IMR-90 (cell line): ENCODE measurements at regions not wholly inside any gene's neighbourhood (a gene's known extent, or its start where the extent isn't known, plus 50 kb on each side); places are given as distances from the start of the nearest gene placed in this dataset.

Source experiments
- ATAC-seq: fragments of 200-7000 bp; cut with Tn5 transposase; 2 replicates; pipeline ENCODE4 v1.9.1; 2020; ENCODE audit warnings: low read depth, mild to moderate bottlenecking, moderate library complexity
- BruUV-seq: library from RNA; stranded (reverse); fragments of 400-500 nt; replicated peaks from 2 replicates; lab custom pipeline; 2021; lab: Mats Ljungman, UMichigan
- CTCF ChIA-PET: fragments of 300-600 bp; formaldehyde crosslinking; extraction: SDS; loops from one replicate; lab custom pipeline; 2021; ENCODE audit warnings: antibody characterized with exemption; lab: Yijun Ruan, JAX
- POLR2A ChIA-PET: fragments of 300-600 bp; sonication (Branson Sonifier 250); formaldehyde crosslinking; loops from one replicate; lab custom pipeline; 2022; ENCODE audit warnings: antibody characterized with exemption; ENCODE audit not compliant: unreplicated experiment; lab: Charles Lee
- DNase-seq: peaks from one replicate; pipeline ENCODE4 v3.0.0; 2013
- H2AFZ ChIP-seq: replicated peaks from 2 replicates; pipeline ENCODE3; 2013; ENCODE audit warnings: low read length, mild to moderate bottlenecking; ENCODE audit not compliant: poor library complexity
- H2AK5ac ChIP-seq: 2 replicates; pipeline ENCODE4 v1.6.1; 2013; ENCODE audit warnings: low read depth, low read length, inconsistent platforms
- H2AK9ac ChIP-seq: replicated peaks from 2 replicates; pipeline ENCODE3; 2013; ENCODE audit warnings: mild to moderate bottlenecking, low read depth, low read length, moderate library complexity; ENCODE audit not compliant: poor library complexity
- H2BK120ac ChIP-seq: 2 replicates; pipeline ENCODE4 v1.6.1; 2013; ENCODE audit warnings: low read depth, low read length, inconsistent platforms
- H2BK15ac ChIP-seq: 3 replicates; pipeline ENCODE4 v1.6.1; 2013; ENCODE audit warnings: low read depth, low read length, inconsistent platforms
- H2BK20ac ChIP-seq: 2 replicates; pipeline ENCODE4 v1.6.1; 2013; ENCODE audit warnings: low read depth, mild to moderate bottlenecking, inconsistent platforms, low read length, moderate library complexity
- H2BK5ac ChIP-seq: 2 replicates; pipeline ENCODE4 v1.6.1; 2013; ENCODE audit warnings: mild to moderate bottlenecking, low read depth, low read length, inconsistent platforms; ENCODE audit not compliant: poor library complexity, severe bottlenecking
- H3K14ac ChIP-seq: replicated peaks from 2 replicates; pipeline ENCODE4 v1.6.1; 2013; ENCODE audit warnings: low read depth, low read length, inconsistent platforms
- H3K18ac ChIP-seq: 2 replicates; pipeline ENCODE4 v1.6.1; 2013; ENCODE audit warnings: low read depth, low read length, control low read depth
- H3K23ac ChIP-seq: 2 replicates; pipeline ENCODE4 v1.6.1; 2013; ENCODE audit warnings: low read depth, low read length, inconsistent platforms
- H3K27ac ChIP-seq: 2 replicates; pipeline ENCODE4 v1.5.1; 2013; ENCODE audit warnings: mild to moderate bottlenecking, control low read depth, low read length; ENCODE audit not compliant: insufficient read depth
- H3K27me3 ChIP-seq: 2 replicates; pipeline ENCODE4 v1.6.1; 2013; ENCODE audit warnings: low read length; ENCODE audit not compliant: control insufficient read depth, insufficient read depth
- H3K36me3 ChIP-seq: 2 replicates; pipeline ENCODE4 v1.6.1; 2013; ENCODE audit warnings: low read length, mixed read lengths; ENCODE audit not compliant: control insufficient read depth, insufficient read depth
- H3K4ac ChIP-seq: 2 replicates; pipeline ENCODE4 v1.6.1; 2013; ENCODE audit warnings: low read depth, low read length, inconsistent platforms
- H3K4me1 ChIP-seq: 2 replicates; pipeline ENCODE4 v1.6.1; 2013; ENCODE audit warnings: low read length, mixed read lengths; ENCODE audit not compliant: control insufficient read depth, insufficient read depth
- H3K4me2 ChIP-seq: 2 replicates; pipeline ENCODE4 v1.6.1; 2013; ENCODE audit warnings: low read depth, mild to moderate bottlenecking, control low read depth, low read length, moderate library complexity
- H3K4me3 ChIP-seq: 2 replicates; pipeline ENCODE4 v1.5.1; 2013; ENCODE audit warnings: low read depth, mild to moderate bottlenecking, control low read depth, low read length, moderate library complexity; ENCODE audit not compliant: insufficient read depth
- H3K56ac ChIP-seq: 2 replicates; pipeline ENCODE4 v1.6.1; 2013; ENCODE audit warnings: low read length, inconsistent platforms; ENCODE audit not compliant: insufficient read depth; ENCODE audit errors: extremely low read depth
- H3K79me1 ChIP-seq, 2 experiments: 2 replicates each; pipeline ENCODE4 v1.6.1; 2013; ENCODE audit warnings: low read length in 2 of 2, inconsistent platforms in 1 of 2, low read depth in 1 of 2
- H3K9ac ChIP-seq: 2 replicates; pipeline ENCODE4 v1.6.1; 2013; ENCODE audit warnings: low read depth, low read length, control low read depth
- H3K9me1 ChIP-seq: 2 replicates; pipeline ENCODE4 v1.6.1; 2013; ENCODE audit warnings: low read length, inconsistent platforms; ENCODE audit not compliant: insufficient read depth
- H3K9me3 ChIP-seq: 2 replicates; pipeline ENCODE4 v1.6.1; 2013; ENCODE audit warnings: low read length; ENCODE audit not compliant: control insufficient read depth, insufficient read depth
- H4K20me1 ChIP-seq: 2 replicates; pipeline ENCODE4 v1.6.1; 2013; ENCODE audit warnings: low read length, inconsistent platforms; ENCODE audit not compliant: insufficient read depth
- H4K5ac ChIP-seq: 2 replicates; pipeline ENCODE4 v1.6.1; 2013; ENCODE audit warnings: mild to moderate bottlenecking, low read depth, low read length, control low read depth
- H4K8ac ChIP-seq, 2 experiments: 2 replicates each; pipeline ENCODE4 v1.6.1; 2013; ENCODE audit warnings: low read depth in 2 of 2, low read length in 2 of 2, control low read depth in 1 of 2, inconsistent platforms in 1 of 2
- H4K91ac ChIP-seq: 2 replicates; pipeline ENCODE4 v1.6.1; 2013; ENCODE audit warnings: low read depth, low read length, inconsistent platforms; ENCODE audit not compliant: insufficient read depth
- BHLHE40 ChIP-seq: fragments of 150-350 bp; IDR thresholded peaks from 2 replicates; pipeline ENCODE4 v1.6.1; 2016; ENCODE audit warnings: mild to moderate bottlenecking, low read depth, low read length
- CEBPB ChIP-seq: IDR thresholded peaks from 2 replicates; pipeline ENCODE4 v1.6.1; 2012; ENCODE audit warnings: low read depth, low read length, improper control_type of control experiment
- CHD1 ChIP-seq: IDR thresholded peaks from 2 replicates; pipeline ENCODE4 v1.6.1; 2012; ENCODE audit warnings: low read depth, low read length, improper control_type of control experiment
- FOS ChIP-seq: fragments of 150-350 bp; IDR thresholded peaks from 2 replicates; pipeline ENCODE4 v1.6.1; 2016; ENCODE audit warnings: low read depth, low read length
- MAFK ChIP-seq: IDR thresholded peaks from 2 replicates; pipeline ENCODE4 v1.6.1; 2012; ENCODE audit warnings: low read depth, low read length, improper control_type of control experiment
- MAZ ChIP-seq: IDR thresholded peaks from 2 replicates; pipeline ENCODE4 v1.6.1; 2012; ENCODE audit warnings: low read depth, mild to moderate bottlenecking, low read length, improper control_type of control experiment, moderate library complexity, borderline replicate concordance
- MXI1 ChIP-seq: IDR thresholded peaks from 2 replicates; pipeline ENCODE4 v1.6.1; 2012; ENCODE audit warnings: low read depth, mild to moderate bottlenecking, low read length, moderate library complexity, borderline replicate concordance
- NFE2L2 ChIP-seq: fragments of 150-350 bp; IDR thresholded peaks from 2 replicates; pipeline ENCODE4 v1.6.1; 2016; ENCODE audit warnings: low read depth, mild to moderate bottlenecking, low read length
- POLR2A ChIP-seq: IDR thresholded peaks from 2 replicates; pipeline ENCODE4 v1.6.1; 2012; ENCODE audit warnings: mild to moderate bottlenecking, low read depth, low read length
- RAD21 ChIP-seq: IDR thresholded peaks from 2 replicates; pipeline ENCODE4 v1.6.1; 2012; ENCODE audit warnings: low read length, improper control_type of control experiment
- RCOR1 ChIP-seq: IDR thresholded peaks from 2 replicates; pipeline ENCODE4 v1.6.1; 2012; ENCODE audit warnings: mild to moderate bottlenecking, low read length, improper control_type of control experiment; ENCODE audit not compliant: insufficient replicate concordance
- RFX5 ChIP-seq: IDR thresholded peaks from 2 replicates; pipeline ENCODE4 v1.8.0; 2012; ENCODE audit warnings: low read depth, mild to moderate bottlenecking, low read length, moderate library complexity
- SMC3 ChIP-seq: fragments of 150-350 bp; IDR thresholded peaks from 2 replicates; pipeline ENCODE4 v1.6.1; 2016; ENCODE audit warnings: low read depth, mild to moderate bottlenecking, antibody characterized with exemption, low read length, moderate library complexity
- WGBS, 2 experiments: methylation state at CpG; one replicate each; pipeline versions ENCODE4 v1.1.5 to v1.1.7; 2013; ENCODE audit warnings: missing lambda C conversion rate in 2 of 2; ENCODE audit not compliant: insufficient read length in 1 of 2; ENCODE audit errors: extremely low coverage in 2 of 2; 5-methylcytosine and 5-hydroxymethylcytosine counted together
- dilution Hi-C: fragments of 300-500 bp; cut with HindIII; formaldehyde crosslinking; loops from one replicate; pipeline ENCODE4 v1.14.3; 2018; ENCODE audit warnings: low sequenced_read_pairs; ENCODE audit not compliant: unreplicated experiment
- in situ Hi-C: fragments of 300-500 bp; cut with MboI; formaldehyde crosslinking; loops from 3 replicates; pipeline ENCODE4 v1.14.3; 2019; ENCODE audit warnings: low sequenced_read_pairs, inconsistent platforms, mixed read lengths
- intact Hi-C: fragments of 100-400 bp; cut with micrococcal nuclease; formaldehyde crosslinking; loops from 2 replicates; pipeline ENCODE4 v1.10.0; 2022
- TF ChIP-seq, protein P1 (sequence below): fragments of 150-350 bp; IDR thresholded peaks from 2 replicates; pipeline ENCODE4 v1.6.1; 2017; ENCODE audit warnings: mild to moderate bottlenecking, antibody characterized with exemption, low read length, low read depth
- TF ChIP-seq, protein P2 (sequence below): fragments of 150-350 bp; IDR thresholded peaks from 2 replicates; pipeline ENCODE4 v1.6.1; 2016; ENCODE audit warnings: low read depth, mild to moderate bottlenecking, low read length, moderate library complexity, borderline replicate concordance

DNA sequence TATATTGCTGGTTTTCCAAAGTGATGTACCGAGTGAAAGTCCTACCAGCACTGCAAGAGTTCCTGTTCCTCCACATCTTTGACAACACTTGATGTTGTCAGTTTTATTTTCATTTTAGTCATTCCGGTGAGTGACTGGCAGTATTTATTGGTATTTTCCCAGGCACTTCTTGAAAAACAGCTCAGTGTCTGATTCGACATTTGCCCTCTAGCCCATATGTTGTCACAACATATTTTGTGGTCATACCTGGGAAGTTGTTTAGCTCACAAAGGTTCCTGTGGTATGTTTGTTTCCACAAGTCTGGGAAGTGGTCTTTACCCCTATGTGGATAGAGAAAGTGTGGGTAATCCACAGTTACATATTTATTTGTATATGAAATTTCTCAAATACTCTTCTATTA lies 463.6 kb downstream of the HAPSTR1 start:
- H3K4me2 ChIP-seq = no peak overlapping the region
- H4K8ac ChIP-seq = no peak overlapping the region
- no peak for DNase-seq
- H3K9me3 ChIP-seq = peaks cover 22% of the 10 kb centered on the region
- no peak overlapping the region for H3K23ac ChIP-seq
- H2BK15ac ChIP-seq = no peak overlapping the region
- H3K4ac ChIP-seq = no peak overlapping the region
- H3K18ac ChIP-seq = no peak overlapping the region
- no peak overlapping the region for H3K14ac ChIP-seq
- no peak overlapping the region for H3K4me3 ChIP-seq
- WGBS, 2 experiments = no CpG with 5 or more reads among the region's 3 CpGs
- H3K4me1 ChIP-seq = no peaks in the 10 kb centered on the region
- ChIA-PET CTCF (interaction anchor here (0.7 kb wide), 1 partner anchor 17 kb away, joined by 3 read pairs; no protein-coding TSS in a partner anchor), POLR2A (no interaction called here)
- H2AK9ac ChIP-seq = no peak overlapping the region
- H3K9me1 ChIP-seq = no peaks in the 10 kb centered on the region
- H4K5ac ChIP-seq = no peak overlapping the region
- ATAC-seq = no peak
- no TSS peak for BruUV-seq
- H2BK5ac ChIP-seq = no peak overlapping the region
- in situ Hi-C loops (no loop called here), dilution Hi-C loops (no loop called here), intact Hi-C loops (no loop called here)
- H2AFZ ChIP-seq = no peak overlapping the region
- H3K9ac ChIP-seq = no peak overlapping the region
- no peaks in the 10 kb centered on the region for H3K27me3 ChIP-seq
- H3K27ac ChIP-seq = no peak overlapping the region
- H4K91ac ChIP-seq = no peak overlapping the region
- H3K79me1 ChIP-seq = no peaks in the 10 kb centered on the region
- no peak overlapping the region for H2AK5ac ChIP-seq
- H3K36me3 ChIP-seq = no peaks in the 10 kb centered on the region
- H3K56ac ChIP-seq = no peak overlapping the region
- H2BK20ac ChIP-seq = no peak overlapping the region
- no peaks in the 10 kb centered on the region for H4K20me1 ChIP-seq
- TF ChIP-seq BHLHE40 (no peak), MAZ (no peak), CHD1 (no peak), RCOR1 (no peak), SMC3 (no peak), NFE2L2 (no peak), RFX5 (no peak), POLR2A (no peak), RAD21 (no peak), FOS (no peak), MXI1 (no peak), CEBPB (no peak), MAFK (no peak)
- TF ChIP-seq, protein P1, sequence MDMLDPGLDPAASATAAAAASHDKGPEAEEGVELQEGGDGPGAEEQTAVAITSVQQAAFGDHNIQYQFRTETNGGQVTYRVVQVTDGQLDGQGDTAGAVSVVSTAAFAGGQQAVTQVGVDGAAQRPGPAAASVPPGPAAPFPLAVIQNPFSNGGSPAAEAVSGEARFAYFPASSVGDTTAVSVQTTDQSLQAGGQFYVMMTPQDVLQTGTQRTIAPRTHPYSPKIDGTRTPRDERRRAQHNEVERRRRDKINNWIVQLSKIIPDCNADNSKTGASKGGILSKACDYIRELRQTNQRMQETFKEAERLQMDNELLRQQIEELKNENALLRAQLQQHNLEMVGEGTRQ = no peak
- TF ChIP-seq, protein P2, sequence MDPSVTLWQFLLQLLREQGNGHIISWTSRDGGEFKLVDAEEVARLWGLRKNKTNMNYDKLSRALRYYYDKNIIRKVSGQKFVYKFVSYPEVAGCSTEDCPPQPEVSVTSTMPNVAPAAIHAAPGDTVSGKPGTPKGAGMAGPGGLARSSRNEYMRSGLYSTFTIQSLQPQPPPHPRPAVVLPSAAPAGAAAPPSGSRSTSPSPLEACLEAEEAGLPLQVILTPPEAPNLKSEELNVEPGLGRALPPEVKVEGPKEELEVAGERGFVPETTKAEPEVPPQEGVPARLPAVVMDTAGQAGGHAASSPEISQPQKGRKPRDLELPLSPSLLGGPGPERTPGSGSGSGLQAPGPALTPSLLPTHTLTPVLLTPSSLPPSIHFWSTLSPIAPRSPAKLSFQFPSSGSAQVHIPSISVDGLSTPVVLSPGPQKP = no peak
- no peak overlapping the region for H2BK120ac ChIP-seq
